Esophagus muscularis mucosa (tissue), 4 donors: ENCODE measurements at regions not wholly inside any gene's neighbourhood (a gene's known extent, or its start where the extent isn't known, plus 50 kb on each side); places are given as distances from the start of the nearest gene placed in this dataset.

Experiments used
- DNase-seq: peaks from one replicate; pipeline ENCODE4 v3.0.0-alpha.2; 2017; ENCODE audit errors: extremely low spot score
- H3K27ac ChIP-seq, 4 donors: fragments of 200-600 bp; sonication (generic); replicated peaks in 1 of 4; 1 replicate in 3 of 4; 2 replicates in 1 of 4; pipeline ENCODE4 v1.5.1; 2016 to 2019; ENCODE audit warnings: mild to moderate bottlenecking in 1 of 4
- H3K27me3 ChIP-seq, 4 donors: fragments of 200-600 bp; sonication (generic); one replicate each; pipeline versions ENCODE4 v1.5.1 to v1.6.0; 2016 to 2019
- H3K36me3 ChIP-seq, 4 donors: fragments of 200-600 bp; sonication (generic); one replicate each; pipeline ENCODE4 v1.5.1; 2016 to 2019
- H3K4me1 ChIP-seq, 4 donors: fragments of 200-600 bp; sonication (generic); one replicate each; pipeline ENCODE4 v1.5.1; 2016 to 2019
- H3K4me3 ChIP-seq, 4 donors: fragments of 200-600 bp; sonication (generic); 1 replicate in 2 of 4; 2 replicates in 2 of 4; pipeline ENCODE4 v1.5.1; 2016 to 2019; ENCODE audit warnings: mild to moderate bottlenecking in 4 of 4, moderate library complexity in 1 of 4
- H3K9me3 ChIP-seq, 4 donors: fragments of 200-600 bp; sonication (generic); 1 replicate in 3 of 4; 2 replicates in 1 of 4; pipeline ENCODE4 v1.5.1; 2016 to 2019
- CTCF ChIP-seq, 3 experiments: fragments of 200-600 bp in 2 of 3; fragments of 450-650 bp in 1 of 3; sonication (generic) in 2 of 3; IDR thresholded peaks; one replicate each; pipeline ENCODE4 v1.5.1; 2017 to 2019; ENCODE audit warnings: antibody characterized with exemption in 3 of 3, mild to moderate bottlenecking in 2 of 3, moderate library complexity in 1 of 3
- EP300 ChIP-seq: sonication (generic); formaldehyde crosslinking; IDR thresholded peaks from one replicate; pipeline ENCODE4 v1.6.1; 2017; ENCODE audit warnings: antibody characterized with exemption
- POLR2A ChIP-seq: fragments of 450-650 bp; IDR thresholded peaks from one replicate; pipeline ENCODE4 v1.6.1; 2017; ENCODE audit warnings: antibody characterized with exemption, moderate library complexity, mild to moderate bottlenecking, low read depth
- POLR2AphosphoS5 ChIP-seq, 2 donors: sonication (generic); formaldehyde crosslinking; IDR thresholded peaks; one replicate each; pipeline ENCODE4 v1.6.1; 2017; ENCODE audit warnings: antibody characterized with exemption in 2 of 2
- WGBS: methylation state at CpG from one replicate; pipeline ENCODE4 v1.1.5; 2018; 5-methylcytosine and 5-hydroxymethylcytosine counted together
- intact Hi-C: fragments of 100-400 bp; cut with DNase I; formaldehyde crosslinking; loops from one replicate; pipeline ENCODE4 v1.15.1; 2023

- TF ChIP-seq POLR2A (no peak), EP300 (no peak)
- Histone ChIP-seq H3K4me3 (no peak overlapping the region), H3K27ac (no peak overlapping the region), H3K9me3 (no peaks in the 10 kb centered on the region), H3K36me3 (no peaks in the 10 kb centered on the region), H3K4me1 (peaks cover 0 to under 1% (median 0%) of the 10 kb centered on the region in 4 donors), H3K27me3 (no peaks in the 10 kb centered on the region)
- intact Hi-C loops, result no loop called here
- 79% methylated on average over 1 of the region's 1 CpG for WGBS
- no peak for DNase-seq
Measured at GRCh38 chr10:52966904-52967303, 194.3 kb upstream of the MBL2 start.

DNA sequence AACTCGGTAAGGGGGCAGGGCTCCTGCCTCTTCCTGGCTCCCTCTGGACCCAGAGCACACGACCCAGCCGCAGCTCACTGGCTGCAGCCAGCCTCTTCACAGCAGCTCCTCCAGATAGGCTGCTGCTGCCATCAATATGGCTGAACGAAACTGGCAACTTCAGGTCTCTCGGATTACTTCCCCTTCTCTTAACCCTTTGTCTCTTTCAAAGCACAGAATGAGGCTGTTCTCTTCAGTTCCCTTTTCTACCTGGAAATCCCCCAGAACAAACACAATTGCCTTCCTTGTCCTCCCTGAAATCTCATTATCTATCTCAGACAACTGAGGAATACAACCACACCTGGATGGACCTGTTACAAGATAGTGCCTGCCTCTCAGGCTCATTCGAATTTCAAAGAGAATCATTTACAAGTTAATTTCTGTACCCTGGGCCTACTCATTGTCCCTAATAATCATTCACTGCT is 193.4 kb upstream of the MBL2 start:
- Histone ChIP-seq H3K27ac (no peak overlapping the region), H3K27me3 (no peaks in the 10 kb centered on the region), H3K9me3 (no peaks in the 10 kb centered on the region), H3K36me3 (no peaks in the 10 kb centered on the region), H3K4me3 (no peak overlapping the region), H3K4me1 (peaks cover 0 to 5% (median 0%) of the 10 kb centered on the region in 4 donors)
- intact Hi-C loops, result no loop called here
- 66% methylated on average over 6 of the region's 6 CpGs for WGBS
- no peak for DNase-seq
- TF ChIP-seq POLR2AphosphoS5 (IDR thresholded peaks at IDR 0.05) (no peak), POLR2A (no peak), CTCF (IDR thresholded peaks at IDR 0.05) (no peak), EP300 (no peak)

GRCh38 chr10:52965509-52965908 is 192.9 kb upstream of the MBL2 start:
- no peaks in the 10 kb centered on the region for H3K9me3 ChIP-seq
- H3K36me3 ChIP-seq, result no peaks in the 10 kb centered on the region
- no peak overlapping the region for H3K27ac ChIP-seq
- no peak for TF ChIP-seq CTCF (IDR thresholded peaks at IDR 0.05)
- no peak for TF ChIP-seq EP300
- TF ChIP-seq POLR2A, result no peak
- TF ChIP-seq POLR2AphosphoS5 (IDR thresholded peaks at IDR 0.05), result no peak
- intact Hi-C loops, result no loop called here
- no peak for DNase-seq
- WGBS, result 65% methylated on average over 3 of the region's 3 CpGs
- no peak overlapping the region for H3K4me3 ChIP-seq
- no peaks in the 10 kb centered on the region for H3K27me3 ChIP-seq
- peaks cover 0 to 5% (median 0%) of the 10 kb centered on the region in 4 donors for H3K4me1 ChIP-seq

- TF ChIP-seq EP300 (no peak), CTCF (IDR thresholded peaks at IDR 0.05) (no peak)
- no peaks in the 10 kb centered on the region for H3K27me3 ChIP-seq
- H3K4me3 ChIP-seq, result no peak overlapping the region
- intact Hi-C loops, result no loop called here
- 16% methylated on average over 2 of the region's 2 CpGs for WGBS
- DNase-seq, result no peak
- H3K4me1 ChIP-seq, result peaks cover 0 to 5% (median 0%) of the 10 kb centered on the region in 4 donors
- H3K27ac ChIP-seq, result no peak overlapping the region
- H3K9me3 ChIP-seq, result no peaks in the 10 kb centered on the region
- no peaks in the 10 kb centered on the region for H3K36me3 ChIP-seq
Measured at GRCh38 chr10:52961323-52961722, 188.7 kb upstream of the MBL2 start.

GRCh38 chr10:52959810-52960209 is 187.2 kb upstream of the MBL2 start:
- H3K4me3 ChIP-seq, result no peak overlapping the region
- H3K9me3 ChIP-seq, result no peaks in the 10 kb centered on the region
- peaks cover 0 to 5% (median 0%) of the 10 kb centered on the region in 4 donors for H3K4me1 ChIP-seq
- H3K27ac ChIP-seq, result no peak overlapping the region
- TF ChIP-seq POLR2A, result no peak
- TF ChIP-seq EP300, result no peak
- TF ChIP-seq POLR2AphosphoS5 (IDR thresholded peaks at IDR 0.05), result no peak
- TF ChIP-seq CTCF (IDR thresholded peaks at IDR 0.05), result no peak
- 93% methylated on average over 2 of the region's 2 CpGs for WGBS
- DNase-seq, result no peak
- H3K36me3 ChIP-seq, result no peaks in the 10 kb centered on the region
- intact Hi-C loops, result no loop called here
- H3K27me3 ChIP-seq, result no peaks in the 10 kb centered on the region
